Neural progenitor cell (in vitro differentiated cells): ENCODE measurements at regions not wholly inside any gene's neighbourhood (a gene's known extent, or its start where the extent isn't known, plus 50 kb on each side); places are given as distances from the start of the nearest gene placed in this dataset.

Source experiments
- CTCF ChIP-seq: fragments of 200-600 bp; sonication (generic); IDR thresholded peaks from 2 replicates; pipeline ENCODE4 v1.5.1; 2017; ENCODE audit warnings: antibody characterized with exemption, mild to moderate bottlenecking
- EZH2 ChIP-seq: fragments of 200-600 bp; sonication (generic); IDR thresholded peaks from 2 replicates; pipeline ENCODE4 v1.6.1; 2017; ENCODE audit warnings: antibody characterized with exemption, mild to moderate bottlenecking, moderate library complexity
- EZH2phosphoT487 ChIP-seq: fragments of 200-600 bp; sonication (generic); IDR thresholded peaks from 2 replicates; pipeline ENCODE4 v1.6.1; 2017; ENCODE audit warnings: antibody characterized with exemption

GRCh38 chr7:12872487-12872886 is 185.1 kb downstream of the ARL4A start:
- TF ChIP-seq CTCF (no peak), EZH2phosphoT487 (no peak), EZH2 (no peak)
